Activated naive CD8-positive, alpha-beta T cell (primary cell): ENCODE measurements at regions not wholly inside any gene's neighbourhood (a gene's known extent, or its start where the extent isn't known, plus 50 kb on each side); places are given as distances from the start of the nearest gene placed in this dataset.
"Not testable (repeated sequence)": the region's sequence is repeated elsewhere in the genome, so short reads cannot be mapped to it uniquely, and the experiment has no call there.

Experiments
- H3K27ac Mint-ChIP-seq: one replicate; pipeline ENCODE4 v1.8.0; 2021; ENCODE audit warnings: mixed read lengths
- H3K27me3 Mint-ChIP-seq: one replicate; pipeline ENCODE4 v1.8.0; 2021; ENCODE audit warnings: mixed read lengths
- H3K36me3 Mint-ChIP-seq: one replicate; pipeline ENCODE4 v1.8.0; 2021; ENCODE audit warnings: mixed read lengths
- H3K4me1 Mint-ChIP-seq: one replicate; pipeline ENCODE4 v1.8.0; 2021; ENCODE audit warnings: low read depth, mixed read lengths
- H3K4me3 Mint-ChIP-seq: one replicate; pipeline ENCODE4 v1.8.0; 2021; ENCODE audit warnings: mild to moderate bottlenecking, mixed read lengths
- H3K9me3 Mint-ChIP-seq: one replicate; pipeline ENCODE4 v1.8.0; 2021; ENCODE audit warnings: low read depth, mixed read lengths

- no peaks in the 10 kb centered on the region for H3K9me3 Mint-ChIP-seq
- no peaks in the 10 kb centered on the region for H3K27me3 Mint-ChIP-seq
- no peaks in the 10 kb centered on the region for H3K36me3 Mint-ChIP-seq
Measured at GRCh38 chr9:21696411-21696871, 106.0 kb upstream of the MTAP start.

GRCh38 chr9:21708260-21708711 is 94.2 kb upstream of the MTAP start:
- Mint-ChIP-seq H3K4me3 (no peak overlapping the region), H3K27ac (no peak overlapping the region), H3K36me3 (peaks cover under 1% of the 10 kb centered on the region)

More at GRCh38 chr9:21696411-21696871, 106.0 kb upstream of the MTAP start:
- H3K4me3 Mint-ChIP-seq, result no peak overlapping the region
- no peak overlapping the region for H3K27ac Mint-ChIP-seq
- no peaks in the 10 kb centered on the region for H3K4me1 Mint-ChIP-seq

GRCh38 chr9:21708856-21709255 is 93.6 kb upstream of the MTAP start:
- Mint-ChIP-seq H3K27ac (no peak overlapping the region), H3K4me3 (no peak overlapping the region)

More at GRCh38 chr9:21708260-21708711, 94.2 kb upstream of the MTAP start:
- Mint-ChIP-seq H3K4me1 (peaks cover 29% of the 10 kb centered on the region), H3K27me3 (no peaks in the 10 kb centered on the region), H3K9me3 (no peaks in the 10 kb centered on the region)

GRCh38 chr9:21709464-21710058 is 92.9 kb upstream of the MTAP start:
- Mint-ChIP-seq H3K36me3 (no peaks in the 10 kb centered on the region), H3K9me3 (no peaks in the 10 kb centered on the region), H3K27me3 (no peaks in the 10 kb centered on the region), H3K27ac (no peak overlapping the region), H3K4me3 (no peak overlapping the region), H3K4me1 (peaks cover 29% of the 10 kb centered on the region)

More at GRCh38 chr9:21708856-21709255, 93.6 kb upstream of the MTAP start:
- no peaks in the 10 kb centered on the region for H3K27me3 Mint-ChIP-seq
- H3K36me3 Mint-ChIP-seq, result no peaks in the 10 kb centered on the region
- H3K4me1 Mint-ChIP-seq, result peaks cover 29% of the 10 kb centered on the region
- H3K9me3 Mint-ChIP-seq, result no peaks in the 10 kb centered on the region

GRCh38 chr9:21710548-21711191 is 91.8 kb upstream of the MTAP start:
- Mint-ChIP-seq H3K9me3 (no peaks in the 10 kb centered on the region), H3K4me3 (no peak overlapping the region), H3K4me1 (peaks cover 29% of the 10 kb centered on the region), H3K36me3 (no peaks in the 10 kb centered on the region), H3K27ac (no peak overlapping the region), H3K27me3 (no peaks in the 10 kb centered on the region)

GRCh38 chr9:21711504-21711903 is 90.9 kb upstream of the MTAP start:
- H3K27me3 Mint-ChIP-seq, result no peaks in the 10 kb centered on the region
- H3K27ac Mint-ChIP-seq, result no peak overlapping the region
- no peaks in the 10 kb centered on the region for H3K36me3 Mint-ChIP-seq
- H3K4me1 Mint-ChIP-seq, result peaks cover 29% of the 10 kb centered on the region
- no peaks in the 10 kb centered on the region for H3K9me3 Mint-ChIP-seq
- no peak overlapping the region for H3K4me3 Mint-ChIP-seq

- Mint-ChIP-seq H3K4me1 (peaks cover 18% of the 10 kb centered on the region), H3K27me3 (peaks cover 6% of the 10 kb centered on the region), H3K27ac (no peak overlapping the region), H3K36me3 (no peaks in the 10 kb centered on the region), H3K4me3 (no peak overlapping the region), H3K9me3 (no peaks in the 10 kb centered on the region)
Measured at GRCh38 chr9:21715408-21715807, 87.0 kb upstream of the MTAP start.

- Mint-ChIP-seq H3K4me3 (no peak overlapping the region), H3K4me1 (no peaks in the 10 kb centered on the region), H3K9me3 (no peaks in the 10 kb centered on the region), H3K36me3 (peaks cover 3% of the 10 kb centered on the region), H3K27me3 (peaks cover 9% of the 10 kb centered on the region), H3K27ac (no peak overlapping the region)
Measured at GRCh38 chr9:21720758-21721157, 81.7 kb upstream of the MTAP start.

GRCh38 chr9:21727411-21727810 is 75.0 kb upstream of the MTAP start:
- H3K36me3 Mint-ChIP-seq, H3K27ac Mint-ChIP-seq, H3K4me3 Mint-ChIP-seq, H3K9me3 Mint-ChIP-seq, H3K4me1 Mint-ChIP-seq, H3K27me3 Mint-ChIP-seq: not testable (repeated sequence)

- Mint-ChIP-seq H3K36me3 (peaks cover 3% of the 10 kb centered on the region), H3K4me1 (no peaks in the 10 kb centered on the region), H3K4me3 (no peak overlapping the region), H3K9me3 (no peaks in the 10 kb centered on the region), H3K27me3 (peaks cover 3% of the 10 kb centered on the region), H3K27ac (no peak overlapping the region)
Measured at GRCh38 chr9:21728781-21729180, 73.7 kb upstream of the MTAP start.

- no peak overlapping the region for H3K4me3 Mint-ChIP-seq
- peaks cover 2% of the 10 kb centered on the region for H3K36me3 Mint-ChIP-seq
- no peaks in the 10 kb centered on the region for H3K4me1 Mint-ChIP-seq
- no peaks in the 10 kb centered on the region for H3K9me3 Mint-ChIP-seq
- H3K27ac Mint-ChIP-seq, result no peak overlapping the region
- H3K27me3 Mint-ChIP-seq, result peaks cover 2% of the 10 kb centered on the region
Measured at GRCh38 chr9:21729648-21730047, 72.8 kb upstream of the MTAP start.

- Mint-ChIP-seq H3K4me3 (no peak overlapping the region), H3K4me1 (no peaks in the 10 kb centered on the region), H3K36me3 (no peaks in the 10 kb centered on the region), H3K9me3 (no peaks in the 10 kb centered on the region), H3K27me3 (no peaks in the 10 kb centered on the region), H3K27ac (no peak overlapping the region)
Measured at GRCh38 chr9:21730899-21731298, 71.5 kb upstream of the MTAP start.

GRCh38 chr9:21741151-21741550 is 61.3 kb upstream of the MTAP start:
- no peak overlapping the region for H3K4me3 Mint-ChIP-seq
- peaks cover 3% of the 10 kb centered on the region for H3K27me3 Mint-ChIP-seq
- peaks cover 3% of the 10 kb centered on the region for H3K36me3 Mint-ChIP-seq
- H3K9me3 Mint-ChIP-seq, result no peaks in the 10 kb centered on the region
- H3K4me1 Mint-ChIP-seq, result no peaks in the 10 kb centered on the region
- H3K27ac Mint-ChIP-seq, result no peak overlapping the region

GRCh38 chr9:21744320-21744719 is 58.1 kb upstream of the MTAP start:
- Mint-ChIP-seq H3K27me3 (peaks cover 5% of the 10 kb centered on the region), H3K4me1 (no peaks in the 10 kb centered on the region), H3K4me3 (no peak overlapping the region), H3K27ac (no peak overlapping the region), H3K36me3 (peaks cover 3% of the 10 kb centered on the region), H3K9me3 (no peaks in the 10 kb centered on the region)

- Mint-ChIP-seq H3K4me1 (no peaks in the 10 kb centered on the region), H3K36me3 (no peaks in the 10 kb centered on the region), H3K9me3 (no peaks in the 10 kb centered on the region), H3K27me3 (peaks cover 5% of the 10 kb centered on the region), H3K4me3 (no peak overlapping the region), H3K27ac (no peak overlapping the region)
Measured at GRCh38 chr9:21744841-21745240, 57.6 kb upstream of the MTAP start.

- Mint-ChIP-seq H3K27me3 (peaks cover 5% of the 10 kb centered on the region), H3K36me3 (no peaks in the 10 kb centered on the region), H3K9me3 (no peaks in the 10 kb centered on the region), H3K27ac (no peak overlapping the region), H3K4me3 (no peak overlapping the region), H3K4me1 (no peaks in the 10 kb centered on the region)
Measured at GRCh38 chr9:21746550-21746949, 55.9 kb upstream of the MTAP start.
